Left ventricle myocardium inferior (tissue), 1 donor: ENCODE measurements at regions not wholly inside any gene's neighbourhood (a gene's known extent, or its start where the extent isn't known, plus 50 kb on each side); places are given as distances from the start of the nearest gene placed in this dataset.
"Not testable (repeated sequence)": the region's sequence is repeated elsewhere in the genome, so short reads cannot be mapped to it uniquely, and the experiment has no call there.

Experiments used
- DNase-seq: peaks from one replicate; pipeline ENCODE4 v3.0.0-alpha.2; 2020
- H3K27ac ChIP-seq: fragments of 200-600 bp; replicated peaks from 2 replicates; pipeline ENCODE4 v1.8.0; 2021
- H3K27me3 ChIP-seq: fragments of 200-600 bp; 2 replicates; pipeline ENCODE4 v1.8.0; 2021; ENCODE audit warnings: low read depth
- H3K36me3 ChIP-seq: fragments of 200-600 bp; 2 replicates; pipeline ENCODE4 v1.8.0; 2021
- H3K4me1 ChIP-seq: fragments of 200-600 bp; 2 replicates; pipeline ENCODE4 v1.8.0; 2021
- H3K4me3 ChIP-seq: fragments of 200-600 bp; 2 replicates; pipeline ENCODE4 v1.8.0; 2021; ENCODE audit warnings: mild to moderate bottlenecking, moderate library complexity
- H3K9me3 ChIP-seq: fragments of 200-600 bp; replicated peaks from 2 replicates; pipeline ENCODE4 v1.8.0; 2021
- intact Hi-C: fragments of 100-400 bp; cut with micrococcal nuclease; formaldehyde crosslinking; loops from one replicate; pipeline ENCODE4 v1.11.0; 2022
- TF ChIP-seq, protein P1 (sequence below): fragments of 200-600 bp; IDR thresholded peaks from 2 replicates; pipeline ENCODE4 v1.8.0; 2021; ENCODE audit warnings: antibody characterized with exemption, mild to moderate bottlenecking, borderline replicate concordance
- donor health status: DM: no; HTN: yes; CAD: no; lungs with severe emphysema.

GRCh38 chr21:10270211-10270610 is 251.2 kb upstream of the TPTE start:
- H3K27ac ChIP-seq, H3K27me3 ChIP-seq, H3K4me3 ChIP-seq, H3K4me1 ChIP-seq, H3K9me3 ChIP-seq, H3K36me3 ChIP-seq, intact Hi-C loops, DNase-seq: not testable (repeated sequence)

DNA sequence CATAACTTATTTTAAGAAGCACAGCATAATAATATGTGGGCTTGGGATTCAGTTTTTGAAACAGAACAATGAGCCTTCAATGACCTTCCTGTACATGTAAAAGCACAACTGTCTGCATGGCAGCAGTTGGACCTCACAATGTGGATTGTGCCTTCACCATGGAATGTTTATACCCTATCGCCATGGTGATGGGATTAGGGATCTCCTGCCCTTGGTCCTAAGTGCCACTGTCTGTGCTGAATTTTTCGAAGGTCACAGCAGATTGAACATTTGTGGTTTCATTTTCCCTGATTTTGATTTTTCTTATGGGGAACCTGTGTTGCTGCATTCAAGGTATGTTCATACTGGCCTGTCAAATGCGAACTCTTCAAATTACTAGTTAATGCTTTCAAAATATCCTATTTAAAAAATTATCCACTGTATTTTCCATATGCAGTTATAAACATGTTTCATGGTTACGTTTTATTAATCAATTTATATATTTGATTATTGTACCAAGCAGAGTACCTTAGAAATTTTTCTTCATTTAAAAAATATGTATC is 249.6 kb upstream of the TPTE start:
- H3K4me1 ChIP-seq, DNase-seq, H3K4me3 ChIP-seq, H3K27me3 ChIP-seq, intact Hi-C loops, H3K9me3 ChIP-seq, H3K36me3 ChIP-seq, H3K27ac ChIP-seq: not testable (repeated sequence)

DNA sequence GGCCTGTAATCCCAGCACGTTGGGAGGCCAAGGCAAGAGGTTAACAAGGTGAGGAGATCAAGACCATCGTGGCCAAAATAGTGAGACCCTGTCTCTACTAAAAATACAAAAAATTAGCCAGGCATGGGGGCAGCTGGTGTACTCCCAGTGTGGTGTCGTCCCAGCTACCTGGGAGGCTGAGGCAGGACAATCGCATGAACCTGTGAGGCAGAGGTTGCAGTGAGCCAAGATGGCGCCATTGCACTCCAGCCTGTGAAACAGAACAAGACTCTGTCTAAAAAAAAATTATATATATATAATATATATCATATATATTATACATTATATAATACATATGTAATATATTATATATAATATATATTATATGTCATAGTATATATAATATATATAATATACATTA is 249.2 kb upstream of the TPTE start:
- peaks cover 8% of the 10 kb centered on the region for H3K9me3 ChIP-seq
- TF ChIP-seq, protein P1, sequence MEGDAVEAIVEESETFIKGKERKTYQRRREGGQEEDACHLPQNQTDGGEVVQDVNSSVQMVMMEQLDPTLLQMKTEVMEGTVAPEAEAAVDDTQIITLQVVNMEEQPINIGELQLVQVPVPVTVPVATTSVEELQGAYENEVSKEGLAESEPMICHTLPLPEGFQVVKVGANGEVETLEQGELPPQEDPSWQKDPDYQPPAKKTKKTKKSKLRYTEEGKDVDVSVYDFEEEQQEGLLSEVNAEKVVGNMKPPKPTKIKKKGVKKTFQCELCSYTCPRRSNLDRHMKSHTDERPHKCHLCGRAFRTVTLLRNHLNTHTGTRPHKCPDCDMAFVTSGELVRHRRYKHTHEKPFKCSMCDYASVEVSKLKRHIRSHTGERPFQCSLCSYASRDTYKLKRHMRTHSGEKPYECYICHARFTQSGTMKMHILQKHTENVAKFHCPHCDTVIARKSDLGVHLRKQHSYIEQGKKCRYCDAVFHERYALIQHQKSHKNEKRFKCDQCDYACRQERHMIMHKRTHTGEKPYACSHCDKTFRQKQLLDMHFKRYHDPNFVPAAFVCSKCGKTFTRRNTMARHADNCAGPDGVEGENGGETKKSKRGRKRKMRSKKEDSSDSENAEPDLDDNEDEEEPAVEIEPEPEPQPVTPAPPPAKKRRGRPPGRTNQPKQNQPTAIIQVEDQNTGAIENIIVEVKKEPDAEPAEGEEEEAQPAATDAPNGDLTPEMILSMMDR, result no peak
- H3K27ac ChIP-seq, result no peak overlapping the region
- DNase-seq, result no peak
- H3K4me1 ChIP-seq, result no peaks in the 10 kb centered on the region
- no peaks in the 10 kb centered on the region for H3K36me3 ChIP-seq
- no peak overlapping the region for H3K4me3 ChIP-seq
- intact Hi-C loops, result no loop called here
- no peaks in the 10 kb centered on the region for H3K27me3 ChIP-seq

GRCh38 chr21:10273196-10273595 is 248.2 kb upstream of the TPTE start:
- intact Hi-C loops, result no loop called here
- H3K27ac ChIP-seq, result no peak overlapping the region
- no peaks in the 10 kb centered on the region for H3K27me3 ChIP-seq
- no peaks in the 10 kb centered on the region for H3K4me1 ChIP-seq
- peaks cover 8% of the 10 kb centered on the region for H3K9me3 ChIP-seq
- H3K4me3 ChIP-seq, result no peak overlapping the region
- no peaks in the 10 kb centered on the region for H3K36me3 ChIP-seq
- TF ChIP-seq, protein P1, result no peak
- no peak for DNase-seq

DNA sequence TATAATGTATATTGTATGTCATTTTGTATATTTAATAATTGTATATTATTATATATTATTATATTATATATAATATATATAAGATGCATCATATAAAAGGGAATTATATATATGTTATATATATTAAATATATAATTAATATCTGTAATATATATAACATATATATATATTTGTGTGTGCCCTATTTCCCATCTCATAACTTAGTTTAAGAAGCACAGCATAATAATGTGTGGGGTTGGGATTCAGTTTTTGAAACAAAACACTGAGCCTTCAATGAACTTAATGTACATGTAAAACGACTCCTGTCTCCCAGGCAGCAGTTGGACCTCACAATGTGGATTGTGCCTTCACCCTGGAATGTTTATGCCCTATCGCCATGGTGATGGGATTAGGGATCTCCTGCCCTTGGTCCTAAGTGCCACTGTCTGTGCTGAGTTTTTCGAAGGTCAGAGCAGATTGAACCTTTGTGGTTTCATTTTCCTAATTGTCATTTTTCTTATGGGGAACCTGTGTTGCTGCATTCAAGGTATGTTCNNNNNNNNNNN is 247.5 kb upstream of the TPTE start:
- H3K36me3 ChIP-seq, H3K4me1 ChIP-seq, intact Hi-C loops, H3K27ac ChIP-seq, H3K9me3 ChIP-seq, H3K27me3 ChIP-seq, H3K4me3 ChIP-seq: not testable (repeated sequence)
- peak; percentile 8 for DNase-seq
